Islet of Langerhans (tissue), 1 donor: ENCODE measurements at regions not wholly inside any gene's neighbourhood (a gene's known extent, or its start where the extent isn't known, plus 50 kb on each side); places are given as distances from the start of the nearest gene placed in this dataset.

Experiments used
- FAIRE-seq: peaks from one replicate; lab custom pipeline; 2011; peaks lifted over from hg19 to GRCh38; lab: Jason Lieb, UNC

DNA sequence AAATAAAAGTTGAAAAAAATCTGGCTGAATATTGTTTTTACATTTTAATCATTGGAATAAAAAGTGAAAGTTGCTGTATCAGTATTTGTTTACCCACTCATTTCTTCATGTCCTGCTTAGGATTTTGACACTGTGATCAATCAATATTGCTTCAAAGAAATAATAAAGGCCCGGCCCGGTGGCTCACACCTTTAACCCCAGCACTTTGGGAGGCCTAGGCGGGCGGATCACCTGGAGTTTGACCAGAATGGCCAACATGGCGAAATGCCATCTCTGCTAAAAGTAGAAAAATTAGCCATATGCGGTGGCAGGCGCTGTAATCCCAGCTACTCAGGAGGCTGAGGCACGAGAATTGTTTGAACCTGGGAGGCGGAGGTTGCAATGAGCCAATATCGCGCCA, 93.7 kb upstream of the CTNND2 start:
- no peak for FAIRE-seq

DNA sequence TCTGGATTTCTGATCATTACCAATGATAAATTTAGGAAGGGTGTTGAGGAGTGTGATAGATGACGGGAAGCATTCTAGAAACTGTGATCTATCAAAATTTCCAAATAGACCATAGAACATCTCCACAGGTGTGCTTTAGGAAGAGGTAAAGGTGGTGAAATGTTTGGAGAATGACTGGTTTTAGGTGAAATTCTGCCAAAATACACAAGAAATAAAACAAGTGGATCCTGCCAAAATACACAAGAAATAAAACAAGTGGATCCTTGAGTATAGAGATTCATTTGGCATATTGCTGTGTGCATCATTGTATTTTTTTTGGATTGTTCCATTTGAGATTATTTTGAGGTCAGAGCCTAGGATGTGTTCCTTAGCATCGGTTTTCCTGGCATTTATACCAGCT, 88.3 kb upstream of the CTNND2 start:
- FAIRE-seq: no peak

DNA sequence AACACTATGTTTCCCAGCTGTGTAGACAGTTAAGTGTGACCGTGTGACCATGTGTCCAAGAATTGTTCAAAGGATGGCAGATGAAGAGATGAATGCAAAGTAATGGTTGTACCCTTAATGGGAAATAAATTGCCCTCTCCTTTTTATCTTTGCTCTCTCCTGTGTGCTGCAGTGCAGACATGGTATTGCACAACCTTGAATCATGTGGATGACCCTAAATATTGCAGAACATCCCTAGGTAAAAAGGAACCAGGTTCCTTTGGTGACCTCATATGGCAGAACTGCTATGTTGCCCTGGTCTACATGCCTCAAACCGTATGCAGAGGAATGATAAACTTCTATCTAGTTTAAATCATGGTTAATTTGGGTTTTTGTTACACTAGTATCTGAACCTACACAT, 81.7 kb upstream of the CTNND2 start:
- no peak for FAIRE-seq

DNA sequence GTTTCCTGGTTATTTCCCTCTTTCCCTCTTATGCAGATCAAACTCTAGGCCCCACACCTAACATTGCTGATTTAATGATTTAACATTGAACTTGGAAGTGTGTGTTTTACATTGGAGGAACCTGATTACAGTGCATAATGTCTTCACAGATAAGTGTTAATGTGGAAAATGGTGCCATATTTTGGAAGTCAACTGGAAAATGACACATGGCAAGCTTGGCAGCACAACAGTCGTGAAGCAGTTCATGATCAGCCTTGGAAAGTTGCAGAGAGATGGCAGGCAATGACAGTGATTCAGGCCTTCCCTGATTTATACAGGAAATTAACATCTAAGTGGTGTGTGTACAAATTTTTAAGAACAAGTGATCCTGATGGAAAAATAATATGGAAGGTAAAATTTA, 80.0 kb upstream of the CTNND2 start:
- FAIRE-seq: no peak

DNA sequence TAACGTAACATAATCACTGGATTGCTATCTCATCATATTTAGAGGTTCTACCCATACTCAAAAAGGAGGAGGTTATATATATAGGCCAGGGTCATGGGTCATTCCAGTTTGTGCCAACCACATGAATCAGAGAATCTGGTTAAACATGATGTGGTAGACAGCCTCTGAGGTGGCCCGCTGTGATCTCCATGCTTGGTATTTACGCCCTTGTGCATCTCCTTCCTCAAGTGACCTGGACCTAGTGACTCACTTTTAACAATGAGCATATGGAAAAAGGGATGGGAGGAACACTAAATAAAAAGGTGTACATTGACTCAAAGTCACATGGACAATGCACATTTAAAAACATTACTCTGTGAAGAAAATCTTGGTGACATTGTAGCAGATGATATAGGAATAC, 77.7 kb upstream of the CTNND2 start:
- FAIRE-seq: no peak

DNA sequence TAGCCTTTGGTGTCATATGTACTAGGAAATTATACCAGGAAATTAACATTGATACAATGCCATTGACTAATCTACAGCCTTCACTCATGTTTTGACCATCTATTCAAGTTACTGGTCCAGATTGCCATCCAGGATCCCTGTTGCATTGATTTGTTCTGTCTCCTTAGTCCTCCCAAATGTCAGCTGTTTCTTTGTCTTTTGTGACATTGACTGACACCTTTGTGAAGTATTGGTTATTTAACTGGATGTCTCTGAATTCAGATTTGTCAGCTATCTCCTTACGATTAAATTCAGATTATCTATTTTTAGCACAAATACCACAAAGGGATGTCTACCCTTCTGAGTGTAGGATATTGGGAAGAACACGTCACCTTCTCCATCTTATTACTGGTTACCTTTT, 73.7 kb upstream of the CTNND2 start:
- FAIRE-seq: no peak

DNA sequence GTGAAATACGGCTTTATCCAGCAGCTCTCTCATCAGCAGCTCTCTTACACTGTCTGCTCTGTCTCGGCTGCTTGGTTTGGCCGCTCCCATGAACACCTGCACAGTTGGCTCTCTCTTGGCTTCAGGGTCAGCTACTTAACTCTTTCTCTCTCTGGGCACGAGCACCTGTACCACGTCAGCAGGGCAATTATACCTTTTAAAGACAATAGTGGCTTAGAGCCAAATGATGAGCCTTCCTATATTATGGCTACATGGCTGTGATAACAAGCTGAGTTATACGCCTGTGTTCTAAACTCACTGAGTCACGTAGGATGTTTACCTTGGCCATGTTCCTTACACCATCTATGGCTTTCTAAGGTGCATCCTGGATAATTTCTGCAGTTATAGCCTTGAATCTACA, 69.2 kb upstream of the CTNND2 start:
- FAIRE-seq: no peak

DNA sequence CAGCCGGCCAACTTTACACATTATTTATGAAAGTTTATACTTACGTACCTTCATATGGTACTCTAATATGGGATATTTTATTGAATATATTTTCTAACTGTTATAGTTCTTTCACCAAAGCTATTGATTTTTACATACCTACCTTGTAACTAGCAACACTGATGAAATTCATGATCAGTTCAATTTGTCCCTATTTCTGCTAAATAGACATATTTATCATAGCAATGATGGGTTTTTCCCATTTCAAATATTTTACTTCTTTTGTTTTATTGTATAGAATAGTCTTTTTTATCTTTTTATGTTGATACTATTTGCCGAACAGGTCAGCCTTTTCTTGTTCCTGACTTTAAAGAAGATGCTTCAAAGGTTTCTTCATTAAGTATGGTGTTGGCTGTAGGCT, 59.0 kb upstream of the CTNND2 start:
- peak; percentile 71 for FAIRE-seq

DNA sequence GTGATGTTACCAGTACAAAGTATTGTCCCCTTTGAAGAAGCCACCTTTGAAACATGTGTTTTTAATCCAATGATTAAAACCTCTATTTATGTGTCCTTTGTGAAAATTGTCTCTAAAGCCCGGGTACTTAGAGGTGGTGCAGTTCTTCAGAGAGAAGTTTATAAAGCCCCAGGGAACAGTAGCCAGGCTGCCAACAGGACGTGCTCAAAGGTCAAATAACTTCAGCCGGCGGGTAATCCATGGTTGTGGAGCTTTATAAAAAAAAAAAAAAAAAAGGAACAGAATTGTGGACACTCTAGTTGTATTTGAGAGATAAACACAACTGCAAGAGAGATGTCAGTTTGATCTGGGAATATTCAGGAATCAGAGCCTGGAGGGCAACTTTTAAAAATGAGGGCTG, 57.9 kb upstream of the CTNND2 start:
- FAIRE-seq: no peak

DNA sequence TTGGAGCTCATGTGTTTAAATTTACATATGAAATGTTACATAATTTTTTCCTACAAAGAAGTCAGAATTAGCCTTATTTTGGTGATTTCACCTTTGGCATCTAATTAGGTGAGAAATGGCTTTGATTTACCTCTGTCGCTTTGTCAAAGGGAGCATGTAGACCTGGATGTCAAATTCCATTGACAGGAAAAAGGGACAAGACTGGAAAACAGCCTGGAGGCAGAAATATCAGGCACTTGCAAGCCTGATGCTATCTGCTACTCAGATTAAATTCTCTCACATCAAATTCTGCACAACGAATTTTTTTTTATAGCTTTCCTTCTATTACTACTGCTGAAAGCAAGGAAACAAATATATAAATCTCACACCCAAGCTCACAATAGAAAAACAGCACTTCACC, 54.1 kb upstream of the CTNND2 start:
- no peak for FAIRE-seq

DNA sequence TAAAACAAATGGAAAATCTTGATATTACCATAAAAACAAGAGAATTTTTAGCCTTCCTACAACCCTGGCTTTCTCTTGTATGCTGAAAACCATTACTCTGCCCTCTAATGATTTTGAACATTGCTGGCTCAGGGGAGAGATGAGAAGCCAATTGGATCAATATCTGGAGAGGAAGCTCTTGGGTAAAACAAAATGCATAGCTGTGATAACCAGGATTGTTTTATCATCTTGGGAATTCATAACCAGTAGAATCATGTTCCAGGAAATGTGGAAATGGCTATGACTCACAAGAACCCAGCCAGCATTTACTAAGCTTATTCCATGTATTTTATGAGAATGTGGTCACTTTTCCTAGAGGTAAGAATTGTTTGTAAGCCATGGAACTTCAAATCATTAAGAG, 51.1 kb upstream of the CTNND2 start:
- FAIRE-seq: no peak
